IPS DF 4.7 (cell line): ENCODE measurements at regions not wholly inside any gene's neighbourhood (a gene's known extent, or its start where the extent isn't known, plus 50 kb on each side); places are given as distances from the start of the nearest gene placed in this dataset.
"Not testable (repeated sequence)": the region's sequence is repeated elsewhere in the genome, so short reads cannot be mapped to it uniquely, and the experiment has no call there.

Experiments
- DNase-seq: peaks from one replicate; pipeline ENCODE4 v3.0.0-alpha.2; 2013; ENCODE audit warnings: low spot score; ENCODE audit errors: extremely low read depth

GRCh38 chr12:19625551-19625950 lies 186.3 kb downstream of the AEBP2 start:
- DNase-seq, result not testable (repeated sequence)

GRCh38 chr12:19627719-19628118 lies 188.4 kb downstream of the AEBP2 start:
- DNase-seq, result no peak

GRCh38 chr12:19630536-19630935 lies 191.2 kb downstream of the AEBP2 start:
- no peak for DNase-seq

GRCh38 chr12:19633194-19633593 lies 193.9 kb downstream of the AEBP2 start:
- no peak for DNase-seq

GRCh38 chr12:19633641-19634040 lies 194.3 kb downstream of the AEBP2 start:
- DNase-seq, result no peak

GRCh38 chr12:19639781-19640415 lies 200.6 kb downstream of the AEBP2 start:
- DNase-seq, result no peak

- no peak for DNase-seq
Observed at GRCh38 chr12:19641235-19642080, 202.2 kb downstream of the AEBP2 start.

- DNase-seq, result no peak
Observed at GRCh38 chr12:19642345-19642744, 203.1 kb downstream of the AEBP2 start.

- peak; percentile 91 for DNase-seq
Observed at GRCh38 chr12:19643635-19644034, 204.3 kb downstream of the AEBP2 start.

GRCh38 chr12:19644571-19644970 lies 205.3 kb downstream of the AEBP2 start:
- DNase-seq, result no peak

- no peak for DNase-seq
Observed at GRCh38 chr12:19645823-19646222, 206.5 kb downstream of the AEBP2 start.

GRCh38 chr12:19646599-19646998 lies 207.3 kb downstream of the AEBP2 start:
- DNase-seq, result no peak

GRCh38 chr12:19647806-19648556 lies 208.7 kb downstream of the AEBP2 start:
- DNase-seq, result no peak

- no peak for DNase-seq
Observed at GRCh38 chr12:19648591-19648990, 209.3 kb downstream of the AEBP2 start.

GRCh38 chr12:19652386-19652785 lies 213.1 kb downstream of the AEBP2 start:
- DNase-seq, result no peak

- DNase-seq, result no peak
Observed at GRCh38 chr12:19654650-19655376, 215.5 kb downstream of the AEBP2 start.

- DNase-seq, result no peak
Observed at GRCh38 chr12:19657118-19657731, 217.9 kb downstream of the AEBP2 start.

GRCh38 chr12:19657732-19658130 lies 218.4 kb downstream of the AEBP2 start:
- no peak for DNase-seq

GRCh38 chr12:19659086-19659485 lies 219.8 kb downstream of the AEBP2 start:
- DNase-seq, result no peak

GRCh38 chr12:19659501-19659900 lies 220.2 kb downstream of the AEBP2 start:
- no peak for DNase-seq
